ENCODE measurements at regions not wholly inside any gene's neighbourhood (a gene's known extent, or its start where the extent isn't known, plus 50 kb on each side); places are given as distances from the start of the nearest gene placed in this dataset.

DNA sequence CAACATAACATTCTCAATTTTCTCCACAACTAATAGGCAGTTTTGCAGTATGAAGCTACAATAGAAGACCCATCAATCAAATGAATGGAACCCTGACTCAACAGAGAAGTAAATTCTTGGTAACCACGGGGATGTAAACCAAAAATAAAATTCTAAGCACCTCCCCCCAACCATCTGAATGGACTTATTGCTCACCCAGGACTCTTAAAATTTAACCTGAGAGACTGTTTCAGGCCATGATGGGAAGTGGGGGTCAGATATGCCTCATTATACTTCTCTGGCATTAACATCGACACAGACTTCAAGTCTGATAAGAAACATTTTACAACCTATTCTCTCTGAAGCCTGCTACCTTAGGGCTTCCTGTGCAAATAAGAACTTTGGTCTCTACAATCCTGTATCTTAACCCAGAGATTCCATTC lies 620.9 kb downstream of the TLL1 start:
- Histone ChIP-seq H3K9me3 (0 out of 2 replicates have a peak, but pooled peaks cover 2% of the 10 kb centered on the region), H3K4me3 (no peak overlapping the region), H3K36me3 (no peaks in the 10 kb centered on the region), H3K27me3 (no peaks in the 10 kb centered on the region)
- DNase-seq, result no peak

DNA sequence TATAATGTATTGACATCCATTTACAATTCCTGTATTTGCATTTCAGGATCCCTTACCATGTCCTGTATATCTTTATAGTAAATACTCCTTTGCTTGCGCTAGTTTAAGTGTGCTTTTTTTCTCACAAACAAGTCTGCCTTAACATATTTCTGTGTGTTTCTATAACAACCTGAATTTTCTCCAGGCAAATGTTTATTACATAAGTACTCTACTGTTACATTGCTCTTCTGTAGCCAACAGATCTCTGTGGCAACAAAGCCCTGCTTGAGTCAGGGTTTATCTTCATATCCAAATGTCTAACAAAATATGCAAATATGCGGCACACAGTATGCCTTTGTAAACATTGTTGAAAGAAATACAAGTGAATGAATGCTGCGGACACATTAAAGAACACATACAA lies 625.5 kb downstream of the TLL1 start:
- no peaks in the 10 kb centered on the region for H3K36me3 ChIP-seq
- H3K4me3 ChIP-seq, result no peak overlapping the region
- 0 out of 2 replicates have a peak, but pooled peaks cover 2% of the 10 kb centered on the region for H3K9me3 ChIP-seq
- no peak for DNase-seq
- no peaks in the 10 kb centered on the region for H3K27me3 ChIP-seq

DNA sequence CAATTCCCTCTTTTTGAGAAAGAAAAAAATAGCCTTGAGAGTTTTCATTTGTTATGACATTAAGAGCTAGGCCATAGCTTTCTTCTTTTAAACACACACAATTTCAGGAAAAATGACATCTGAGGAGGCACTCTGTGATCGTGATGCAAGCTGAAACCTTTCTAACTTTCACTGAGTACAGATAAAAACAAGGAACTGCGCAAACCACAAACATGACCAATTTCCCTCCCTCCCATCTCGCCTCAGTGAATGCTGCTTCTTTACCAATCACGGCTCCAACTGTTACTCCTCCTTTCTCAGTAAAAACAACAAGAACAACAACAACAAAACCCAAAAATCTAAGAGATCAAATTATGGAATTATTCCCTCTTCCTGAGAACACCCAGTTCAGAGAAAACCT lies 626.8 kb downstream of the TLL1 start:
- no peak for DNase-seq
- Histone ChIP-seq H3K27me3 (no peaks in the 10 kb centered on the region), H3K4me3 (no peak overlapping the region), H3K9me3 (0 out of 2 replicates have a peak, but pooled peaks cover 2% of the 10 kb centered on the region), H3K36me3 (no peaks in the 10 kb centered on the region)

DNA sequence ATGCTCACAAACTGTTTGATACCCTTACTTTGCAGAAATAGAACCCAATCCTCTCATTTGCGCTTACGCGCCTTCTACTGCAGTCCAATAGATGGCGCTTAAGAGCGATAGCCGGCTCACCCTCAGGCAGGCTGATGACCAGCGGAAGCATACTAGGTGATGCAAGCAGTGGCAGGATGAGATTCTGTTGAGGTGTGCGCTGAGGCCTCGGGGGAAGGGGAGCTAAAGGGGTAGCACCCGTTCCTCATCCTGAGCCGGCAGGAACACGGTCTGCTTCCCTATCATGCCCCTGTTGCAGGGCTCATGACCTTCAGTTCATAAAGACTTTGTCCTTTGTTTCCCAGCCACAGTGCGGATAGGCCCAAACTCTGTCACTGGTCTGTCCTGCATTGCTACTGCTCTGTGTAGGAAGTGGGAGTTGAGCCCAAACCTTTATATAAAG lies 628.9 kb downstream of the TLL1 start:
- no peaks in the 10 kb centered on the region for H3K36me3 ChIP-seq
- no peak for DNase-seq
- no peaks in the 10 kb centered on the region for H3K27me3 ChIP-seq
- H3K9me3 ChIP-seq, result 0 out of 2 replicates have a peak, but pooled peaks cover 2% of the 10 kb centered on the region
- H3K4me3 ChIP-seq, result no peak overlapping the region

DNA sequence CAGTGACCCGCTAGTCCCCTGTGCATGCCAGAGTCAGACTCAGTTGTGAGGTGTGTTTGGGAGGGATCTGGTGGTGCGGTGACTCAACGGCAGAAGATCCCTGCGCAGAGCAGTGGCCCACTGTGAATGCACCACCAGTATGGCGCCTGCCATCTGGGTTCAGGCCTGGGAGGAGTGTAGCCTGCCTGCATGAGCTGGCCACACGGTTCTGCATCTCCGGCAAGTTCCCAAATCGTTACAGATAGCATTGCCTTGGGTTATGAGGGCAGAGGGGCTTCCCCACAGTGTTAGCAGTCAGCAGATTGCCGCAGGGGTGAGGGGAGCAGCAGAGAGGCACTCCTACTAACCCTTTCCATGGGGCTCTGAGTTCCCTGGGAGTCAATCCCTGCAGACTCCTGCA lies 629.6 kb downstream of the TLL1 start:
- H3K9me3 ChIP-seq, result 0 out of 2 replicates have a peak, but pooled peaks cover 2% of the 10 kb centered on the region
- H3K36me3 ChIP-seq, result no peaks in the 10 kb centered on the region
- H3K27me3 ChIP-seq, result no peaks in the 10 kb centered on the region
- DNase-seq, result no peak
- H3K4me3 ChIP-seq, result no peak overlapping the region

DNA sequence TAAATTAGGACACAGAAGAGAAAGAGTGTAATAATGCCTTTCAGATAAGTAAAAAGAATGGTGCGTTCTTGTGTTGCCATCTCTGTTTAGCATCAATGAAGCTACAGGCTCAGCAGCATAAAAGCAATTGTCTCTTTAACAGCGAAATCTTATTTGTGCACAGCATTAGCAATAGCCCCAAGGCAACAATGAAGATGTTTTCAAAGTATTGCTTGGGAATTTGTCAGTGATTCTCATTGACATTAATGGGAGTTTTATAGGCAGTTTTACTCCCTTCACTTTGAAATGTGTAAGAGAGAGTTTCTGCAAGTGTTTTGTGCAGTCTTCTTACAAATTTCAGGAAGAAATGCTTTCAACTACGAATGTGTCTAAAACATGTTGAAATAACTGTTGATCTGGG lies 633.0 kb downstream of the TLL1 start:
- Histone ChIP-seq H3K27me3 (no peaks in the 10 kb centered on the region), H3K36me3 (no peaks in the 10 kb centered on the region), H3K9me3 (no peaks in the 10 kb centered on the region), H3K4me3 (no peak overlapping the region)
- no peak for DNase-seq

DNA sequence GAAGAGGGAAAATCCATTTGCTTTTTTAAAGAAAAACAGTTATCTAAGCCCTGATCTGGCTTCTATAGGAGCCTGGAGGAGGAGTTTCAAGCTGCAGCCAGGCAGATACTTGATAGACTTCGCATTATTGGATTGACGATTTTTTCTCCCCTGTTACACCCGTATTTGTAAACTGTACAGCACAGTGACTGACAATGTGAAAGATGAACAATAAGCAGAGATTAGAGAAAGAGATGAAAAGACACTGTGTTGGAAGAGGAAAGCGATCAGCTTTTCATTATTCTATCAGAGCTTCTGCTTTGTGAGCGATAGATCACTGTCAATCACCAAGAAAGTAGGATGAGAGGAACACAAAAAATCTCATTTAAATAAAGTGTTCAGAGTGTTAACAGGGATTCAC lies 639.2 kb downstream of the TLL1 start:
- Histone ChIP-seq H3K4me3 (no peak overlapping the region), H3K9me3 (no peaks in the 10 kb centered on the region), H3K36me3 (no peaks in the 10 kb centered on the region), H3K27me3 (no peaks in the 10 kb centered on the region)
- DNase-seq, result no peak

DNA sequence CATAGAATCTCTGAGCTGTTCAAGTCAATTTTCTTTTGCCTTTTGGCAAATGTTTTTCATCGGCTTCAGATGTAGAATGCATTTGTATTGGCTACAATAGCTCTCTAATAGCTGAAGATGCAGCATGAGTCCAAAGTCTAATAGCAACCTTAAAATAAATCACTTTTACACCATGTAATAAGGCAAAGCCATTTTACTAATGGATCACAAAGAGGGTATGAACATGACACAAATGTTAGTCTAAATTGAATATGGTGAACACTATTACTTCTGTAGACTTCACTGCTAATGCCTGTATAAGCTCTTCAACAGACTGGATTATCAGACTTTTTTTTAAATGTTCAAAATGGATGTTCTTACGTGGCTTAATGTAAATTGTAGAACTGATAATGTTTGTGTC lies 645.3 kb downstream of the TLL1 start:
- Histone ChIP-seq H3K36me3 (no peaks in the 10 kb centered on the region), H3K4me3 (no peak overlapping the region), H3K27me3 (0 out of 2 replicates have a peak, but pooled peaks cover 2% of the 10 kb centered on the region)

DNA sequence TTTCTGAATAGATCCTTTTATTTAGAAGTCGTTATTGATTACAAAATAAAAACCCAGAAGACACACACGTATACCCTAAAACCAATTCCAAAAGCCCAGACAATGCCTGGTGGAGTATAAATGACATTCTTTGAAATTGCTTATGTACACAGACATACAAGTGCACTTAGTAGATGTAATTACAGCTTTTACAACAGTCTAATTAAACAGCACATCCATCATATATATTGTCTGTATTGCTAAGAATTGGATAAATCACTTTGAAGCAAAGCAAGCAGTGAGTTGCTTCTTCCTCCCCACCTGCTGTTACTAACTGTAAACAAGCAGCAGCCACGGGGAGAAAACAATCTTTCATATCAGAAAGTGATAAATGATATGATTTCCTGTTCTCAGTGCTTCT lies 645.7 kb downstream of the TLL1 start:
- DNase-seq, result no peak
- 0 out of 2 replicates have a peak, but pooled peaks cover 2% of the 10 kb centered on the region for H3K27me3 ChIP-seq
- no peaks in the 10 kb centered on the region for H3K36me3 ChIP-seq
- H3K4me3 ChIP-seq, result no peak overlapping the region
- H3K9me3 ChIP-seq, result no peaks in the 10 kb centered on the region

More for the DNA sequence above, 645.3 kb downstream of the TLL1 start:
- no peak for DNase-seq
- H3K9me3 ChIP-seq, result no peaks in the 10 kb centered on the region

DNA sequence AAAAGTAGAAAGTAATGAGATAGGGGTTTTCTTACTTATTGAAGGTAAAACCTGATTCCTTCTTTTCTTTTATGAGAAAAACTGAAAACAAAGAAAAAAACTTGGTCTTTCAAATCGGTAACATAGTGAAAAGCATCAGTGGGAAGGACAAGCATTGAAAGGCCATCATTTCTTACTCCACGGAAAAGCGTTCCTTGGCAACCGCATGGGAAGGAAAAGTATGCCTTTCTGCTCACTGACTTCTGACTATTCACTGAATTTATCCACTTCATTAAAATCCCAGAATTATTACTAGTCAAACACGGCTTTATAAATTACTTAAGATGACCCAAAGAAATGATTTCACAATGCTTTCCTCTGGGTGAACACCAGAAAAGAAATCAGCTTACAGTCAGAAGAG lies 646.7 kb downstream of the TLL1 start:
- H3K9me3 ChIP-seq, result no peaks in the 10 kb centered on the region
- H3K27me3 ChIP-seq, result 0 out of 2 replicates have a peak, but pooled peaks cover 2% of the 10 kb centered on the region
- H3K36me3 ChIP-seq, result no peaks in the 10 kb centered on the region
- no peak overlapping the region for H3K4me3 ChIP-seq
- DNase-seq, result no peak

DNA sequence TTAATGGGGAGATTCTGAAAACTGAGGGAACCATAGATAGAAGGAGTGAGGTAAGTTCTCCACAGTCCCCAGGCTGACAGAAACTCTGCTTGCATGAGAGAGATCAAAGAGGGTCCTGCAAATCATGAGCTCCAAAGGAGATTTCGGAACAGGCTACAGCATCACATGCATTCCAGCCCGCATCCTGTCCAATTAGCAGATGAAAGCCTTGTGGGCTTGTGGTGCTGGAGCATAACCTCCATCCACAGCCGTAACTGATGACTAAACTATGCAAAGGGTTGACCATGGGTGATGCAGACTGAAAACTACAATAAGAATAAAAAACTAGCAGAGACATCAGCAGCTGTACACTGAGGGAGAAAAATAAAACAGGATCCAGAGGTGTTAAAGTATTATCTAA lies 654.5 kb downstream of the TLL1 start:
- Histone ChIP-seq H3K27me3 (no peaks in the 10 kb centered on the region), H3K9me3 (no peaks in the 10 kb centered on the region), H3K36me3 (no peaks in the 10 kb centered on the region), H3K4me3 (no peak overlapping the region)
- no peak for DNase-seq

DNA sequence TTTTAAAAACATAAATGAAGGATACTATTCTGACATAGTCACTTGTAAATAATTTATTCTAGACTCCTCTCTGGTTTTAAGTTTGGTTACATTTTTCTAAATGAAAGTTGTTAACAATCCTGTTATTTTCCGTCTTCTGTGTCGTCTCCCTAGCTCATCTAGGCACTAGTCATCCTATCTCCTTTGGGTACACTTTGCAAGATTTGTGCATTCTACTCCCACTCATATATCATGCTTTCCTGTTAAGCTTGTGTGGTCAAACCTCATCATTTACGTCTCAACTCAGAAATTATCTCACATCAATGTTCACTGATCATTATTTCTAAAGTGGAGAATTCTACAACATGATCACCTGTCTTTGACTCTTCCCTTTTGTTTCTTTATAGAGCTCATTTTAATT lies 658.7 kb downstream of the TLL1 start:
- H3K9me3 ChIP-seq, result peaks cover 4% of the 10 kb centered on the region; the same call in 1 of the 2 replicates
- DNase-seq, result no peak
- H3K36me3 ChIP-seq, result no peaks in the 10 kb centered on the region
- H3K27me3 ChIP-seq, result no peaks in the 10 kb centered on the region
- H3K4me3 ChIP-seq, result no peak overlapping the region

DNA sequence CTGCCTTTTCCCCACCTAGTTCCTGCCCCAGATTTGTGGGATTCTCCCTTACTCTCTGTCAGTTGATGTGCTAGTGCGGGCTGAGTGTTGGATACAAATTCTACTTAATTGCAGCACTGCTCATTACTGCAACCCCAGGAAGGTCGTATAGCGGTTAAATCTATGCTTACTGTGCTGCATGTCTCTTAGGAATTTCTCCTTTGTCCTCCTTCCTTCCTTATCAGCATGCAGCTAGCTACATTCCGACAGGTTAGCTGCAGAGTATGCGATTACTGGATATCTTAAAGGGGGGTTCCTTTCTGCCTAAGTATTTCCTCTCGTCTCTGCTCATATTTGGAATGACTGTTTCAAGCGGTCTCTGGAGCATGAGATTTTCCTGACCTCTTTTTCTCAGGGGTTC lies 662.8 kb downstream of the TLL1 start:
- no peak for DNase-seq
- no peaks in the 10 kb centered on the region for H3K27me3 ChIP-seq

DNA sequence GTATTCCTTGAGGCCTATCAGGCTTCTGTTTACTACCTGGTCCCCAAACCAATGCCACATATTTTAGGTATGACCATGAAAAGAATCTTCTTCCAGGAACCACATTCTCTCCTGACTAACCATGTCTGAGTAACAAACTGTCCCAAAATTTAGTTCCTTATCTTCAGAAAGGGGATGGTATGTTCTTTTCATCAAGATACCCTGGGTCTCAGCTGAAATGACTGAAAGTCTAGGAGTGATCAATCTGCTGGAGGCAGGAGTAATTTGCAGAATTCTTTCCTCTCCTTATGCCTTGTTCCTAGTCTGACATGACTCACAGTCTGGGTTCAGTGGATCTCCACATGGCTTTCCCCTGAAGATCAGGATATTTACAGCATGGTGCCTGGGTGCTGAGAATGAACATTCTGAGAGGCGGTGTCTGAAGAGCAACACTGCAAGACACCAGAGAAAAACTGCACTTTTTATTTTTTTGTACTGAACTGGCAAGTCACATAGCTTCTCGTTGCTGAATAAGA lies 665.5 kb downstream of the TLL1 start:
- Histone ChIP-seq H3K27me3 (no peaks in the 10 kb centered on the region), H3K4me3 (no peak overlapping the region), H3K36me3 (no peaks in the 10 kb centered on the region), H3K9me3 (peaks cover 4% of the 10 kb centered on the region; the same call in 1 of the 2 replicates)
- no peak for DNase-seq

More for the DNA sequence above, 662.8 kb downstream of the TLL1 start:
- H3K9me3 ChIP-seq, result peaks cover 4% of the 10 kb centered on the region; the same call in 1 of the 2 replicates
- no peak overlapping the region for H3K4me3 ChIP-seq
- H3K36me3 ChIP-seq, result no peaks in the 10 kb centered on the region

DNA sequence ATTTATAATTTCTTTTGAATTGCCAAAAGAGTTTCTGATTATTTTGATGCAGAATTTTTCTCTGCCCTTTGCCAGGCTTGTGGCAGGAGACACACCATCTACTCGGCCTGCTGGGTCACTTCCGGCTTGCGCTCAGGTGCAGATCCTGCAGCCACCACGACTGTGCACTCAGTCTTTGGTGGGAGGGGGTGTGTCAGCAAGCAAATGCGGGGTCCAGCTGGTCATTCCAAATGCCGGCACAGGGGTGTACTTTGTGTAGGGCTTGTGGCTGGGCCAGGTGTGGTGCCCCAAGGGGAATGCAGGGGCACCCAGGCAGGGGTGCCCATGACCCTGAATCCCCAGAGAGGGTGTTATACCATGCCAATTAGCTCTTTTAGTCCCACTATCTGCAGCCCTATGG lies 673.0 kb downstream of the TLL1 start:
- no peaks in the 10 kb centered on the region for H3K27me3 ChIP-seq
- DNase-seq, result no peak
- H3K9me3 ChIP-seq, result no peaks in the 10 kb centered on the region; the same call in 1 of the 2 replicates
- H3K4me3 ChIP-seq, result no peak overlapping the region
- H3K36me3 ChIP-seq, result no peaks in the 10 kb centered on the region

DNA sequence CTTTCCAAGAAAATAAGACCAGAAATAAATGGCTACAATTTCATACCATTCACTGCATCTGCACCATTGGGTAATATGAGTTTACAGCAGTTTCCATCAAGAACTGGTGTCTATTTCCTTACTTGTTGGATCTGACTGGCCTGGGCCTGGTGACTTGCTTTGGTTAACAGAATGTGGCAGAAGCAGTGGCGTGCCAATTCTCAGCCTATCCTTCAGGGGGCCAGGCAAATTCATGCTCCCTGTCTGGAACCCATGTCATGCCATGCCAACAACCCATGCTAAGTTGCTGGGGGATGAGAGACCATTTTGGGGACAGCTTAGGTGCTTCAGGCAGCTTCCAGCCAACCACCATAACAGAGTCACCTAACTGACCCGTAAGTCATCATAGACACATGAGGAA lies 656.7 kb downstream of the SPOCK3 start:
- DNase-seq, result no peak
- H3K27me3 ChIP-seq, result no peaks in the 10 kb centered on the region
- H3K36me3 ChIP-seq, result no peaks in the 10 kb centered on the region
- H3K4me3 ChIP-seq, result no peak overlapping the region
- no peaks in the 10 kb centered on the region for H3K9me3 ChIP-seq

DNA sequence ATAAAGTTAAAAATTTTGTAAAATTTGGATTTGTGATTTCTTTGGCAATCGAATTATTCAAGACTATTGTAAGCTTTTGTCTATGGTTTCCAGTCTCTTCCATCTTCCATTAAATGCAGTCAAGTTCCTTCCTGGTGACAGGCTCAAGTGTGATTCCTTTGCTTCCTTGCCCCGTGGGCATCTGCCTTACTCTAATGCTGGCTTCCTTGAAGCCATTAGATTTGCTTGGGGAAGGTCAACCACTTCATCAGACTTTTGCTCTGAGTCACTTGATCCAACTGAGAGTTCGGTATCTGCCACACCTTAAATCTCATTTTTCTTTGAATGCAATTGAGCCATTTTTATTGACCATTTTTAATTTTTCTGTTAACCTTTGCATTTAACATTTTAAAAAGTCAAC lies 648.8 kb downstream of the SPOCK3 start:
- no peaks in the 10 kb centered on the region for H3K36me3 ChIP-seq

DNA sequence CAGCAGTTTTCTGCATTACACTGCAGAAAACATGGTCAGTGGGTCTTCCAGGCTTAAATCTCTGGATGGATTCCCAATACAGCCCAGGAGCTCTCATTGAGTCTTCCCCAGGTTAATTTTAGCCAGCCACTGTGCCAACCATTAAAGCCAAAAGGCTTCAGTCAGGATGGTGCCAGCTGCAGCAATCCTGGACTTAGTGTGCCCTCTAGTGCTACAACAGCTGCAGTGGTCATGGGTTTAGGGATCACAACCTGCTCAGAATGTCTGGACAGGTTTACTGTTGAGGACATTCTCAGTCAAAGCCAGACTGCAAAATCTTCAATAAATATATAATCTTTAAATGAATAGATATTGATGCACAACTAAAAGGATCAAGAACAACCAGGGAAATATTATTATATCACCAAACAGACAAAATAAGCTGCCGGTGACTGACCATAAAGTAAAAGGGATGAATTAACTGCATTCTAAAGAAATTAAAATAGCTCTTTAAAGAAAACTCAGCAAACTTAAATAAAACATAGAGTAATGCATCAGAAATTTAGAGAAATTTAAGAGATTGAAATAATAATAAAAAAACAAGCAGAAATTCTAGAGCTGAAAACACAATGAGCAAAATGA lies 639.9 kb downstream of the SPOCK3 start:
- Histone ChIP-seq H3K9me3 (no peaks in the 10 kb centered on the region), H3K36me3 (no peaks in the 10 kb centered on the region), H3K27me3 (no peaks in the 10 kb centered on the region), H3K4me3 (no peak overlapping the region)
- peak; percentile 61 for DNase-seq

More for the DNA sequence above, 648.8 kb downstream of the SPOCK3 start:
- DNase-seq, result no peak
- H3K27me3 ChIP-seq, result no peaks in the 10 kb centered on the region
- no peak overlapping the region for H3K4me3 ChIP-seq
- no peaks in the 10 kb centered on the region for H3K9me3 ChIP-seq
